HepG2 (cell line): ENCODE measurements at regions not wholly inside any gene's neighbourhood (a gene's known extent, or its start where the extent isn't known, plus 50 kb on each side); places are given as distances from the start of the nearest gene placed in this dataset.
A peak's percentile ranks its signal among the peaks of the same experiment; 100 is the strongest.

Experiments used
- AGO1 ChIP-seq: fragments of 200-400 bp; formaldehyde crosslinking; IDR thresholded peaks from 2 replicates; pipeline ENCODE4 v1.6.1; 2017; ENCODE audit warnings: mild to moderate bottlenecking, low read depth, low read length, moderate library complexity; ENCODE audit not compliant: poor library complexity, severe bottlenecking
- AKAP8 ChIP-seq: sonication (generic); formaldehyde crosslinking; IDR thresholded peaks from 2 replicates; pipeline ENCODE4 v1.5.1; 2020; ENCODE audit warnings: mild to moderate bottlenecking, missing genetic modification reagents
- ATRX ChIP-seq: sonication (generic); formaldehyde crosslinking; IDR thresholded peaks from 2 replicates; pipeline ENCODE4 v1.4.0; 2020; ENCODE audit warnings: missing genetic modification reagents, borderline replicate concordance
- EHMT2 ChIP-seq: fragments of 200-600 bp; sonication (generic); IDR thresholded peaks from 2 replicates; pipeline ENCODE4 v1.7.0; 2017; ENCODE audit warnings: antibody characterized with exemption, low read depth, low read length, borderline replicate concordance
- FOXA1 ChIP-seq, 2 experiments: fragments of 450-650 bp in 1 of 2; sonication (generic) in 1 of 2; formaldehyde crosslinking in 1 of 2; IDR thresholded peaks; 2 replicates each; pipeline versions ENCODE4 v1.4.0 to v1.6.1; 2016 to 2020; ENCODE audit warnings: missing genetic modification reagents in 1 of 2
- HNF4G ChIP-seq, 2 experiments: sonication (generic) in 1 of 2; formaldehyde crosslinking in 1 of 2; IDR thresholded peaks; 2 replicates each; pipeline versions ENCODE4 v1.4.0 to v1.6.1; 2011 to 2020; ENCODE audit warnings: borderline replicate concordance in 2 of 2, low read depth in 2 of 2, mild to moderate bottlenecking in 2 of 2, low read length in 1 of 2, missing genetic modification reagents in 1 of 2, moderate library complexity in 1 of 2
- KDM1A ChIP-seq: IDR thresholded peaks from 2 replicates; pipeline ENCODE4 v1.6.1; 2016; ENCODE audit warnings: missing compliant biosample characterization
- MNT ChIP-seq: fragments of 450-650 bp; IDR thresholded peaks from 2 replicates; pipeline ENCODE4 v1.6.1; 2016
- NBN ChIP-seq: fragments of 450-650 bp; conservative IDR thresholded peaks from 2 replicates; pipeline ENCODE4 v1.6.1; 2017
- NCOA5 ChIP-seq: sonication (generic); formaldehyde crosslinking; IDR thresholded peaks from 2 replicates; pipeline ENCODE4 v1.4.0; 2020; ENCODE audit warnings: missing genetic modification reagents
- TOE1 ChIP-seq: sonication (generic); formaldehyde crosslinking; IDR thresholded peaks from 2 replicates; pipeline ENCODE4 v1.4.0; 2020; ENCODE audit warnings: mild to moderate bottlenecking, missing genetic modification reagents
- U2AF1 ChIP-seq: fragments of 200-400 bp; formaldehyde crosslinking; optimal IDR thresholded peaks from 2 replicates; pipeline ENCODE3; 2017; ENCODE audit warnings: mild to moderate bottlenecking, low read depth, low read length
- ZBTB38 ChIP-seq: sonication (generic); formaldehyde crosslinking; IDR thresholded peaks from 2 replicates; pipeline ENCODE4 v1.5.1; 2020; ENCODE audit warnings: mild to moderate bottlenecking, missing genetic modification reagents
- ZFP36 ChIP-seq: fragments of 150-350 bp; IDR thresholded peaks from 2 replicates; pipeline ENCODE4 v1.6.1; 2018; ENCODE audit warnings: borderline replicate concordance, low read length, low read depth; ENCODE audit not compliant: partially characterized antibody
- ZNF224 ChIP-seq: sonication (generic); formaldehyde crosslinking; IDR thresholded peaks from 2 replicates; pipeline ENCODE4 v1.5.0; 2020; ENCODE audit warnings: mild to moderate bottlenecking, missing genetic modification reagents
- ZNF264 ChIP-seq: sonication (generic); formaldehyde crosslinking; IDR thresholded peaks from 2 replicates; pipeline ENCODE4 v1.4.0; 2020; ENCODE audit warnings: missing genetic modification reagents
- ZNF33A ChIP-seq: sonication (generic); formaldehyde crosslinking; IDR thresholded peaks from 2 replicates; pipeline ENCODE4 v1.5.1; 2020; ENCODE audit warnings: missing genetic modification reagents, mild to moderate bottlenecking, moderate library complexity, borderline replicate concordance
- ZNF350 ChIP-seq: sonication (generic); formaldehyde crosslinking; IDR thresholded peaks from 2 replicates; pipeline ENCODE4 v1.4.0; 2020; ENCODE audit warnings: mild to moderate bottlenecking, low read depth, missing genetic modification reagents, borderline replicate concordance
- ZNF501 ChIP-seq: sonication (generic); formaldehyde crosslinking; IDR thresholded peaks from 2 replicates; pipeline ENCODE4 v1.5.1; 2020; ENCODE audit warnings: mild to moderate bottlenecking, moderate library complexity, missing genetic modification reagents
- TF ChIP-seq, protein P1 (sequence below): sonication (generic); formaldehyde crosslinking; IDR thresholded peaks from 2 replicates; pipeline ENCODE4 v1.8.0; 2022; ENCODE audit warnings: missing genetic modification reagents, low read depth, mild to moderate bottlenecking, borderline replicate concordance
- TF ChIP-seq, protein P2 (sequence below): sonication (generic); formaldehyde crosslinking; IDR thresholded peaks from 2 replicates; pipeline ENCODE4 v1.8.1; 2023; ENCODE audit warnings: missing genetic modification reagents, inconsistent platforms, borderline replicate concordance
- TF ChIP-seq, protein P3 (sequence below): sonication (generic); IDR thresholded peaks from 2 replicates; pipeline ENCODE4 v1.6.1; 2016; ENCODE audit warnings: low read depth, borderline replicate concordance

DNA sequence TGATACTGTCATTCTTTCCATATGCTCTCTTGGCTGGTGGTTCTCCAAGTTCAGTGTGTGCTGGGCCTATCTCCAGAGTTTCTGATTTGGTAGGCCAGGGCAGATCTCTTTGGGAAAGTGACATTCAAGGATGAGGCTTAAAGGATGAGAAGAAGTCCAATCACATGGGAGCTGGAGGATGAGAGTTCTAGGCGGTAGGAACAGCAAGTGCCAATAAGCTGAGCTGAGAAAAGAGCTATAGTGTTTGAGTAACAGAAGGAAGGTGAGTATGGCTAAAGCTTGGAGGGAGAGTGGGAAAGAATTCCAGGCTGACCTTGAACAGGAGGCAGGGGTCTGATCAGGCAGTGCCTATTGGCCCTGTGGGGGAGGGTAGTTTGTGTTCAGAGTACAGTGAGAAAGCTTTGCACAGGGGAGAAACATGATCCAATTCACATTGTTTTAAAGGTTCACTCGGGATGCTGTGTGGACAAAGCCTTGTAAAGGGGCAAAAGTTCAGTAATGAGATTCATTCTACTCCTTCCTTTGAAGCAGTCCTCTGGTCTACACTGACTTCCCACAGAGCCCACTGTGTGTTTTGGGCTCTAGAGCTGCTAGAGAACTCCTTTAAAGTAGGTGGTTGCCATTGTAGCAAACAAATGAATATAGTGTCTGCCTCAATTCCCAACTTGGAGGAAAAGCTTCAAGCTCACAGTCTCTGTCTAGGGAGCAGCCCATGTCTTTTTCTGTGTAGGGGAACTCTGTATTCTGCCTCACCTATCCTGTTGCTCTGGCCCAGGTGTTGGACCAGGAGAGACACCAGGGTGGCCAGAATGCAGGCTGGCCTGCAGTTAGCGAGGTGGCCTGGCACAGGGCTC lies 81.8 kb downstream of the FASTKD2 start (continued):
- TF ChIP-seq ZNF350 (CRISPR knock-in tag) = peak; percentile 58; the same call in 1 of the 2 replicates
- TF ChIP-seq HNF4G (IDR thresholded peaks at IDR 0.05; ENCODE audit: borderline replicate concordance, low read depth, low read length) = peak; percentile 93
- TF ChIP-seq HNF4G (CRISPR knock-in tag; IDR thresholded peaks at IDR 0.05; ENCODE audit: borderline replicate concordance, low read depth) = peak; percentile 81; the same call in 1 of the 2 replicates
- no peak for TF ChIP-seq NBN
- TF ChIP-seq, protein P1, sequence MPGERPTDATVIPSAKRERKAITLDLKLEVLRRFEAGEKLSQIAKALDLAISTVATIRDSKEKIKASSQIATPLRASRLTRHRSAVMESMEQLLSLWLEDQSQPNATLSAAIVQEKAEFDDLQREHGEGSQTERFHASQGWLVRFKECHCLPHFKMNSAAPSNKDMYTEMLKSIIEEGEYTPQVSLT = no peak
- TF ChIP-seq ZBTB38 (CRISPR knock-in tag) = no peak
- TF ChIP-seq EHMT2 = peak; percentile 83; the same call in 1 of the 2 replicates
- no peak for TF ChIP-seq AKAP8
- TF ChIP-seq ZNF501 = no peak
- TF ChIP-seq ZFP36 = no peak
- TF ChIP-seq AGO1 = no peak
- peak; percentile 84; the same call in 1 of the 2 replicates for TF ChIP-seq ZNF264 (CRISPR knock-in tag)
- no peak for TF ChIP-seq MNT
- no peak for TF ChIP-seq U2AF1
- TF ChIP-seq, protein P2, sequence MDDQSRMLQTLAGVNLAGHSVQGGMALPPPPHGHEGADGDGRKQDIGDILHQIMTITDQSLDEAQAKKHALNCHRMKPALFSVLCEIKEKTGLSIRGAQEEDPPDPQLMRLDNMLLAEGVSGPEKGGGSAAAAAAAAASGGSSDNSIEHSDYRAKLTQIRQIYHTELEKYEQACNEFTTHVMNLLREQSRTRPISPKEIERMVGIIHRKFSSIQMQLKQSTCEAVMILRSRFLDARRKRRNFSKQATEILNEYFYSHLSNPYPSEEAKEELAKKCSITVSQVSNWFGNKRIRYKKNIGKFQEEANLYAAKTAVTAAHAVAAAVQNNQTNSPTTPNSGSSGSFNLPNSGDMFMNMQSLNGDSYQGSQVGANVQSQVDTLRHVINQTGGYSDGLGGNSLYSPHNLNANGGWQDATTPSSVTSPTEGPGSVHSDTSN (CRISPR knock-in tag) = no peak
- no peak for TF ChIP-seq NCOA5
- no peak for TF ChIP-seq ZNF224 (CRISPR knock-in tag)
- no peak for TF ChIP-seq FOXA1 (IDR thresholded peaks at IDR 0.05)
- peak; percentile 65 for TF ChIP-seq FOXA1 (CRISPR knock-in tag; IDR thresholded peaks at IDR 0.05)
- TF ChIP-seq KDM1A (CRISPR knock-in tag) = no peak
- no peak for TF ChIP-seq ZNF33A (CRISPR knock-in tag)
- TF ChIP-seq ATRX = no peak
- TF ChIP-seq TOE1 (CRISPR knock-in tag) = no peak
- TF ChIP-seq, protein P3, sequence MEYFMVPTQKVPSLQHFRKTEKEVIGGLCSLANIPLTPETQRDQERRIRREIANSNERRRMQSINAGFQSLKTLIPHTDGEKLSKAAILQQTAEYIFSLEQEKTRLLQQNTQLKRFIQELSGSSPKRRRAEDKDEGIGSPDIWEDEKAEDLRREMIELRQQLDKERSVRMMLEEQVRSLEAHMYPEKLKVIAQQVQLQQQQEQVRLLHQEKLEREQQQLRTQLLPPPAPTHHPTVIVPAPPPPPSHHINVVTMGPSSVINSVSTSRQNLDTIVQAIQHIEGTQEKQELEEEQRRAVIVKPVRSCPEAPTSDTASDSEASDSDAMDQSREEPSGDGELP = no peak
